HL-60 (cell line): ENCODE measurements at regions not wholly inside any gene's neighbourhood (a gene's known extent, or its start where the extent isn't known, plus 50 kb on each side); places are given as distances from the start of the nearest gene placed in this dataset.

Experiments
- DNase-seq, 2 experiments: peaks; one replicate each; pipeline ENCODE4 v3.0.0-alpha.2; 2010 to 2020; ENCODE audit warnings: low read depth in 1 of 2, low spot score in 1 of 2
- H3K27ac ChIP-seq: fragments of 250-450 bp; sonication (Bioruptor Pico); replicated peaks from 2 replicates; pipeline ENCODE4 v1.5.1; 2020; ENCODE audit warnings: mild to moderate bottlenecking, moderate library complexity
- H3K27me3 ChIP-seq: fragments of 250-450 bp; sonication (Bioruptor Pico); 2 replicates; pipeline ENCODE4 v1.5.1; 2021; ENCODE audit warnings: mild to moderate bottlenecking, moderate library complexity; ENCODE audit not compliant: insufficient read depth, poor library complexity, severe bottlenecking
- H3K4me3 ChIP-seq: replicated peaks from 2 replicates; pipeline ENCODE4 v1.5.1; 2011; ENCODE audit warnings: mild to moderate bottlenecking, control low read depth, low read length; ENCODE audit not compliant: insufficient read depth
- CTCF ChIP-seq: IDR thresholded peaks from one replicate; pipeline ENCODE4 v1.5.1; 2011; ENCODE audit warnings: low read length, control low read depth, inconsistent platforms; ENCODE audit not compliant: insufficient read depth
- GABPA ChIP-seq: IDR thresholded peaks from 2 replicates; pipeline ENCODE4 v1.6.1; 2012; ENCODE audit warnings: low read depth
- POLR2AphosphoS5 ChIP-seq: IDR thresholded peaks from 2 replicates; pipeline ENCODE4 v1.6.1; 2012; ENCODE audit warnings: low read depth
- REST ChIP-seq: IDR thresholded peaks from 2 replicates; pipeline ENCODE4 v1.6.1; 2012; ENCODE audit warnings: low read depth; ENCODE audit not compliant: insufficient replicate concordance
- SPI1 ChIP-seq: IDR thresholded peaks from 2 replicates; pipeline ENCODE4 v1.6.1; 2012; ENCODE audit warnings: low read depth, mild to moderate bottlenecking, borderline replicate concordance

DNA sequence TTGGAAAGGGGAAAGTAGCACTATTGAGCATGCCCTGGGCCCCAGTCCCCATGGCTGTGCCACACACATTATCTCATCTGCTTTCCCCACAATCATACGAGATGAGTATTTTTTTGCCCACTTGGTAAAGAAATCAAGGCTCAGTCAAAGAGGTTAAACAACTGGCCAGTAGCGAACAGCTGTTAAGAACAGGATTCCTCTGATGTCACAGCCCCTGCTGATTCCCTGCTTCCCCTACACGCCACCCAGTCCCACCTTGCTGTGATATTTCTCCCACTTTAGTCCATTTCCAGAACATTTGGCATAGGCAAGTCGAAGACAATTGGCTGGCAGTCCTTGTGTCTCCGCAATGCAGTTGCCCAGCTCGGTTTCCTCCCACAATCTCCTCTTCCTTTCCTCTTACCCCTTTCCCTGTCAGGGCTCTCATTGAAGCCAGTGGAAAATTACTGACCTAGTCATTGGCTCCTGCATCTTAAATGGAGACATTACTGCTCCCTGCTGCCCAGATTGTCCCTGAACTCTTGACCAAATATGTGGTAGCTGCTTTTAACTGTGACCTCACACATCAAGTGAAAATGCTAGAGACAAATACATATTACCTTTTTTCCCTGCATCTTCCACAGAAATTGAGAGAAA is 56.5 kb upstream of the EEPD1 start:
- Histone ChIP-seq H3K27me3 (no peaks in the 10 kb centered on the region), H3K27ac (no peak overlapping the region), H3K4me3 (no peak overlapping the region)
- no peak for DNase-seq
- no peak for TF ChIP-seq GABPA
- no peak for TF ChIP-seq REST
- no peak for TF ChIP-seq POLR2AphosphoS5
- no peak for TF ChIP-seq CTCF
- TF ChIP-seq SPI1: no peak

DNA sequence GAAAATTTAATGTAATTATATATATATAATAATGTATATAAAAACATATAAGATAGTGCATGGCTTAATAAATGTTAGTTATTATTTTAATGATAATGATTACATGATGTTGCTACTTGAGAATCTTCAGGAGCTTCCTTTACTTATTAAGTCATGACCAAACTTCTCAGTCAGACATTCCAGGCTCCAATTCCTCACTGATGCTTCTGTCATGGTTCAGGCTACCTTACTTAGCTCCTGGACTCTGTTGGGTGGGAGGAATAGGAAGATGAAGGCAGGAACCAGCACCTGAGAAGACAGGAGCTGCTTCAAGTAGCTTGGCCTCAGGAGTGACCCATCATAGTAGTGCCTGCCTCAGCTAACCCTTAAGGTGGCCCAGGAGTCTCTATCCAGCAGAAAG is 55.0 kb upstream of the EEPD1 start:
- H3K4me3 ChIP-seq: no peak overlapping the region
- H3K27me3 ChIP-seq: no peaks in the 10 kb centered on the region
- H3K27ac ChIP-seq: no peak overlapping the region
- no peak for DNase-seq
- TF ChIP-seq REST (no peak), GABPA (no peak), SPI1 (no peak), POLR2AphosphoS5 (no peak), CTCF (no peak)

- H3K27ac ChIP-seq: no peak overlapping the region
- no peak for DNase-seq
Measured at GRCh38 chr7:36100226-36100625, 52.8 kb upstream of the EEPD1 start.

More at GRCh38 chr7:36100226-36100625, 52.8 kb upstream of the EEPD1 start:
- TF ChIP-seq REST (no peak), POLR2AphosphoS5 (no peak), GABPA (no peak), CTCF (no peak), SPI1 (no peak)
- Histone ChIP-seq H3K27me3 (no peaks in the 10 kb centered on the region), H3K4me3 (no peak overlapping the region)
